ENCODE measurements at regions not wholly inside any gene's neighbourhood (a gene's known extent, or its start where the extent isn't known, plus 50 kb on each side); places are given as distances from the start of the nearest gene placed in this dataset.

DNA sequence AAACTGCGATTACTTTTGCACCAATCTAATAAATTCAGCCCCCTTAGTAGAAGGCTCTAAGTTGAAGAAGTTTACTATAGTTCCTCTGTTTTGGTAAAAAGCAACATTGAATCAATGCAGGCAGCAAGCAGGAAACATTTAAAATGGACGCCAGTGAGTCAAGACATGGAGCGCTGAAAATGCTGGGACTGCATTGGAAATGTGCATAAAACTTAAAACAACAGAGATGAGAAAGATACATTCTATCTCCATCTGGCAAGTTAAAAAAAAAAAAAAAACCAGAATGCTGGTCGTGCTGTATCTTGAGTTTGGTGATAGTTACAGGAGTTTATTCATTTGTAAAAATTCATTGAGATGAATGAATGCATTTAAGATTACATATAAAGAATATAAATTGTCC, 117.0 kb upstream of the TWIST2 start:
- H3K4me3 ChIP-seq (replicated peaks; ENCODE audit: insufficient read depth, low read length): no peak overlapping the region
- DNase-seq (ENCODE audit: low read depth in 1 of 2, low spot score in 1 of 2): no peak
- no peaks in the 10 kb centered on the region for H3K27me3 ChIP-seq (ENCODE audit: insufficient read depth, poor library complexity, severe bottlenecking)
- H3K27ac ChIP-seq (replicated peaks): no peak overlapping the region; the same call in 1 of the 2 replicates
- no peak for TF ChIP-seq SPI1 (IDR thresholded peaks at IDR 0.05; ENCODE audit: borderline replicate concordance, low read depth)
- no peak for TF ChIP-seq POLR2AphosphoS5 (IDR thresholded peaks at IDR 0.05; ENCODE audit: low read depth)
- TF ChIP-seq, protein P1, sequence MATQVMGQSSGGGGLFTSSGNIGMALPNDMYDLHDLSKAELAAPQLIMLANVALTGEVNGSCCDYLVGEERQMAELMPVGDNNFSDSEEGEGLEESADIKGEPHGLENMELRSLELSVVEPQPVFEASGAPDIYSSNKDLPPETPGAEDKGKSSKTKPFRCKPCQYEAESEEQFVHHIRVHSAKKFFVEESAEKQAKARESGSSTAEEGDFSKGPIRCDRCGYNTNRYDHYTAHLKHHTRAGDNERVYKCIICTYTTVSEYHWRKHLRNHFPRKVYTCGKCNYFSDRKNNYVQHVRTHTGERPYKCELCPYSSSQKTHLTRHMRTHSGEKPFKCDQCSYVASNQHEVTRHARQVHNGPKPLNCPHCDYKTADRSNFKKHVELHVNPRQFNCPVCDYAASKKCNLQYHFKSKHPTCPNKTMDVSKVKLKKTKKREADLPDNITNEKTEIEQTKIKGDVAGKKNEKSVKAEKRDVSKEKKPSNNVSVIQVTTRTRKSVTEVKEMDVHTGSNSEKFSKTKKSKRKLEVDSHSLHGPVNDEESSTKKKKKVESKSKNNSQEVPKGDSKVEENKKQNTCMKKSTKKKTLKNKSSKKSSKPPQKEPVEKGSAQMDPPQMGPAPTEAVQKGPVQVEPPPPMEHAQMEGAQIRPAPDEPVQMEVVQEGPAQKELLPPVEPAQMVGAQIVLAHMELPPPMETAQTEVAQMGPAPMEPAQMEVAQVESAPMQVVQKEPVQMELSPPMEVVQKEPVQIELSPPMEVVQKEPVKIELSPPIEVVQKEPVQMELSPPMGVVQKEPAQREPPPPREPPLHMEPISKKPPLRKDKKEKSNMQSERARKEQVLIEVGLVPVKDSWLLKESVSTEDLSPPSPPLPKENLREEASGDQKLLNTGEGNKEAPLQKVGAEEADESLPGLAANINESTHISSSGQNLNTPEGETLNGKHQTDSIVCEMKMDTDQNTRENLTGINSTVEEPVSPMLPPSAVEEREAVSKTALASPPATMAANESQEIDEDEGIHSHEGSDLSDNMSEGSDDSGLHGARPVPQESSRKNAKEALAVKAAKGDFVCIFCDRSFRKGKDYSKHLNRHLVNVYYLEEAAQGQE (IDR thresholded peaks at IDR 0.05; ENCODE audit: insufficient replicate concordance, low read depth): no peak
- no peak for TF ChIP-seq GABPA (IDR thresholded peaks at IDR 0.05; ENCODE audit: low read depth)
- TF ChIP-seq, protein P2, sequence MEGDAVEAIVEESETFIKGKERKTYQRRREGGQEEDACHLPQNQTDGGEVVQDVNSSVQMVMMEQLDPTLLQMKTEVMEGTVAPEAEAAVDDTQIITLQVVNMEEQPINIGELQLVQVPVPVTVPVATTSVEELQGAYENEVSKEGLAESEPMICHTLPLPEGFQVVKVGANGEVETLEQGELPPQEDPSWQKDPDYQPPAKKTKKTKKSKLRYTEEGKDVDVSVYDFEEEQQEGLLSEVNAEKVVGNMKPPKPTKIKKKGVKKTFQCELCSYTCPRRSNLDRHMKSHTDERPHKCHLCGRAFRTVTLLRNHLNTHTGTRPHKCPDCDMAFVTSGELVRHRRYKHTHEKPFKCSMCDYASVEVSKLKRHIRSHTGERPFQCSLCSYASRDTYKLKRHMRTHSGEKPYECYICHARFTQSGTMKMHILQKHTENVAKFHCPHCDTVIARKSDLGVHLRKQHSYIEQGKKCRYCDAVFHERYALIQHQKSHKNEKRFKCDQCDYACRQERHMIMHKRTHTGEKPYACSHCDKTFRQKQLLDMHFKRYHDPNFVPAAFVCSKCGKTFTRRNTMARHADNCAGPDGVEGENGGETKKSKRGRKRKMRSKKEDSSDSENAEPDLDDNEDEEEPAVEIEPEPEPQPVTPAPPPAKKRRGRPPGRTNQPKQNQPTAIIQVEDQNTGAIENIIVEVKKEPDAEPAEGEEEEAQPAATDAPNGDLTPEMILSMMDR (IDR thresholded peaks at IDR 0.05; ENCODE audit: insufficient read depth, low read length): no peak

DNA sequence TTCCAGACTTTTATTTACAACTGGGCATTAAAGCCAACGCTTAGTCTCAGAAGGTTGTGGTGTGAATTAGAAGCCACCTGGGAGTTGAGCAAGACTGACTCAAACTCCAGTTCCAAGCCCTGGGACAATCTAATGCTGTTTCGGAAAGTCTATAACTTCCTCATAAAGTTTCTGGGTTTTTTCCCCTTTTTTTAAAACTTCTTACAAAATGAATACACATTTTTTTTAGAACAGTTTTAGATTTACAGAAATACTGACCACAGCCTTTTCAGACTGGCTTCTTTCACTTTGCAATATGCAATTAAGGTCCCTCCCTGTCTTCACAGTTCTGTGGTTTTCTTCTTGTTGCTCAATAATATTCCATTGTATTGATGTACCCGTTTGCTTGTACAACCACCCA, 115.9 kb upstream of the TWIST2 start:
- H3K4me3 ChIP-seq (replicated peaks; ENCODE audit: insufficient read depth, low read length): no peak overlapping the region
- DNase-seq (ENCODE audit: low read depth in 1 of 2, low spot score in 1 of 2): peak; percentile 49 to 74
- H3K27me3 ChIP-seq (ENCODE audit: insufficient read depth, poor library complexity, severe bottlenecking): no peaks in the 10 kb centered on the region
- TF ChIP-seq GABPA (IDR thresholded peaks at IDR 0.05; ENCODE audit: low read depth): no peak
- no peak for TF ChIP-seq SPI1 (IDR thresholded peaks at IDR 0.05; ENCODE audit: borderline replicate concordance, low read depth)
- TF ChIP-seq, protein P1 (IDR thresholded peaks at IDR 0.05; ENCODE audit: insufficient replicate concordance, low read depth): no peak
- no peak; the same call in 1 of the 2 replicates for TF ChIP-seq POLR2AphosphoS5 (IDR thresholded peaks at IDR 0.05; ENCODE audit: low read depth)
- TF ChIP-seq, protein P2 (IDR thresholded peaks at IDR 0.05; ENCODE audit: insufficient read depth, low read length): no peak
- H3K27ac ChIP-seq (replicated peaks): peak overlapping the region; percentile 46

DNA sequence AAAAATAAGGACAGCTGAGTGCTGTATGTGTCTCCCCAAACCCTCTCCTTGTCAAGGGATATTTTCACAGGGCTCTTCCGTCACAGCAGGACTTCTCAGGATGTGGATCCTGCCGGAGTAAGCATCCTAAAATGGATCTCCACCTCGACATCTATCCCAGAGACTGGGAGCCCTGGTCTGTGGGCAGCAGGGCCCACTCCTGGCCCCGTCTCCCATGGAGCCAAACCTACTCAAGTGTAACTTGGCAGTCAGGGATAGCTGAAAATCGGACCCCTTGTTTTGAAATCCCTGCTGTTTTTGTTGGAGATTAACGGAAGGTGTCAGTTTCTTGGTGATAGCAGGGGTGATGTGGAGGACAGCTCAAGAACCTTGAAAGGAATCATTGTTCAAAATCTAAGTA, 109.0 kb upstream of the TWIST2 start:
- Histone ChIP-seq H3K4me3 (replicated peaks; ENCODE audit: insufficient read depth, low read length) (no peak overlapping the region), H3K27ac (replicated peaks) (no peak overlapping the region), H3K27me3 (ENCODE audit: insufficient read depth, poor library complexity, severe bottlenecking) (no peaks in the 10 kb centered on the region)
- no peak for TF ChIP-seq POLR2AphosphoS5 (IDR thresholded peaks at IDR 0.05; ENCODE audit: low read depth)
- no peak for TF ChIP-seq SPI1 (IDR thresholded peaks at IDR 0.05; ENCODE audit: borderline replicate concordance, low read depth)
- TF ChIP-seq GABPA (IDR thresholded peaks at IDR 0.05; ENCODE audit: low read depth): no peak
- TF ChIP-seq, protein P2 (IDR thresholded peaks at IDR 0.05; ENCODE audit: insufficient read depth, low read length): no peak
- TF ChIP-seq, protein P1 (IDR thresholded peaks at IDR 0.05; ENCODE audit: insufficient replicate concordance, low read depth): no peak
- no peak for DNase-seq (ENCODE audit: low read depth in 1 of 2, low spot score in 1 of 2)

Measured in HL-60 (cell line).